A673 (cell line): ENCODE measurements at regions not wholly inside any gene's neighbourhood (a gene's known extent, or its start where the extent isn't known, plus 50 kb on each side); places are given as distances from the start of the nearest gene placed in this dataset.
"Not testable (repeated sequence)": the region's sequence is repeated elsewhere in the genome, so short reads cannot be mapped to it uniquely, and the experiment has no call there.

Source experiments
- CTCF ChIP-seq: fragments of 300-800, 200-600 bp; sonication (generic); conservative IDR thresholded peaks from 2 replicates; pipeline ENCODE4 v1.5.1; 2017; ENCODE audit warnings: low read depth, mild to moderate bottlenecking, antibody characterized with exemption, low read length, moderate library complexity, mixed read lengths
- EZH2 ChIP-seq: fragments of 200-600 bp; sonication (generic); IDR thresholded peaks from 2 replicates; pipeline ENCODE4 v1.6.1; 2017; ENCODE audit warnings: borderline replicate concordance, low read depth, mild to moderate bottlenecking, mixed read lengths, antibody characterized with exemption, low read length; ENCODE audit not compliant: poor library complexity, severe bottlenecking

DNA sequence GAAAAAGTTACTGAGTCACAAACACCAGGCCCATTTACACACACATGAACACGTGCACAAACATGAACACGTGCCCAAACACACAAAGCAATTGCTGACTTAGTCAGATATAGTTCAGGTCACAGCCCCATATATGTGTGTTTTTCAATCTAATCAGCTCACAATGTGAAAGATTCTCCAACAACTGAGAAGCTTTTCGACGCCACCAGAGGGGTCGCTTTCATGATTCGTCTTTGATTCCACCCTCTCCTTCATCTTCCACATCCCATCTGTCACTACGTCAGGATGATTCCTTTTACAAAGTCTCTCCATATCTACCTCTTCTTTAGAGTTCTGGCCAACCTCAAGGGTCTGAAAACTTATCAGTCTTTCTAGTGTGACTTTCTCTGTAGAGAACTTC, 188.7 kb upstream of the LRRC61 start:
- TF ChIP-seq CTCF, EZH2: not testable (repeated sequence)
